MM.1S (cell line): ENCODE measurements at regions not wholly inside any gene's neighbourhood (a gene's known extent, or its start where the extent isn't known, plus 50 kb on each side); places are given as distances from the start of the nearest gene placed in this dataset.
"Not testable (repeated sequence)": the region's sequence is repeated elsewhere in the genome, so short reads cannot be mapped to it uniquely, and the experiment has no call there.

ENCODE experiments used
- DNase-seq: peaks from one replicate; pipeline ENCODE4 v3.0.0-alpha.2; 2015
- H2AFZ ChIP-seq: fragments of 300-600 bp; sonication (generic); 2 replicates; pipeline ENCODE4 v1.6.0; 2016; ENCODE audit warnings: antibody characterized with exemption, low read length
- H3F3A ChIP-seq: fragments of 300-600 bp; sonication (generic); 2 replicates; pipeline ENCODE4 v1.6.1; 2016; ENCODE audit warnings: mild to moderate bottlenecking, antibody characterized with exemption, low read length, moderate library complexity, mixed read lengths; ENCODE audit not compliant: insufficient read depth
- H3K27ac ChIP-seq: fragments of 300-600 bp; sonication (generic); 2 replicates; pipeline ENCODE4 v1.5.1; 2016; ENCODE audit warnings: mild to moderate bottlenecking, low read length
- H3K27me3 ChIP-seq: fragments of 300-600 bp; sonication (generic); replicated peaks from 2 replicates; pipeline ENCODE4 v1.6.0; 2016; ENCODE audit warnings: low read length; ENCODE audit not compliant: insufficient read depth
- H3K36me3 ChIP-seq: fragments of 300-600 bp; sonication (generic); replicated peaks from 2 replicates; pipeline ENCODE4 v1.6.1; 2016; ENCODE audit warnings: mild to moderate bottlenecking, low read length, mixed read lengths; ENCODE audit not compliant: insufficient read depth
- H3K4me1 ChIP-seq: fragments of 300-600 bp; sonication (generic); 2 replicates; pipeline ENCODE4 v1.6.1; 2016; ENCODE audit warnings: low read length, mixed read lengths
- H3K4me2 ChIP-seq: fragments of 300-600 bp; sonication (generic); 2 replicates; pipeline ENCODE4 v1.6.0; 2016; ENCODE audit warnings: low read depth, low read length
- H3K4me3 ChIP-seq: fragments of 300-600 bp; sonication (generic); 2 replicates; pipeline ENCODE4 v1.5.1; 2016; ENCODE audit warnings: low read length, mixed read lengths
- H3K79me2 ChIP-seq: fragments of 300-600 bp; sonication (generic); 2 replicates; pipeline ENCODE4 v1.6.1; 2016; ENCODE audit warnings: mixed run types, low read length, mixed read lengths
- H3K9ac ChIP-seq: fragments of 300-600 bp; sonication (generic); 2 replicates; pipeline ENCODE4 v1.6.1; 2016; ENCODE audit warnings: low read length, mixed read lengths
- H3K9me2 ChIP-seq: fragments of 300-600 bp; sonication (generic); replicated peaks from 2 replicates; pipeline ENCODE4 v1.6.1; 2016; ENCODE audit warnings: mild to moderate bottlenecking, low read length, mixed read lengths; ENCODE audit not compliant: insufficient read depth
- H3K9me3 ChIP-seq: fragments of 300-600 bp; sonication (generic); replicated peaks from 2 replicates; pipeline ENCODE4 v1.6.1; 2016; ENCODE audit warnings: mild to moderate bottlenecking, low read length, mixed read lengths; ENCODE audit not compliant: insufficient read depth
- H4K20me1 ChIP-seq: fragments of 300-600 bp; sonication (generic); 2 replicates; pipeline ENCODE4 v1.6.1; 2016; ENCODE audit warnings: mild to moderate bottlenecking, low read length, moderate library complexity, mixed read lengths; ENCODE audit not compliant: insufficient read depth
- CTCF ChIP-seq: fragments of 300-600 bp; sonication (generic); IDR thresholded peaks from 2 replicates; pipeline ENCODE4 v1.5.1; 2016; ENCODE audit warnings: antibody characterized with exemption, low read length, mixed read lengths
- EZH2 ChIP-seq: fragments of 300-600 bp; sonication (generic); optimal IDR thresholded peaks from 2 replicates; pipeline ENCODE3; 2017; ENCODE audit warnings: low read depth, mild to moderate bottlenecking, antibody characterized with exemption, low read length, mixed read lengths
- EZH2phosphoT487 ChIP-seq: fragments of 300-600 bp; sonication (generic); IDR thresholded peaks from 2 replicates; pipeline ENCODE4 v1.6.1; 2018; ENCODE audit warnings: antibody characterized with exemption, low read length

DNA sequence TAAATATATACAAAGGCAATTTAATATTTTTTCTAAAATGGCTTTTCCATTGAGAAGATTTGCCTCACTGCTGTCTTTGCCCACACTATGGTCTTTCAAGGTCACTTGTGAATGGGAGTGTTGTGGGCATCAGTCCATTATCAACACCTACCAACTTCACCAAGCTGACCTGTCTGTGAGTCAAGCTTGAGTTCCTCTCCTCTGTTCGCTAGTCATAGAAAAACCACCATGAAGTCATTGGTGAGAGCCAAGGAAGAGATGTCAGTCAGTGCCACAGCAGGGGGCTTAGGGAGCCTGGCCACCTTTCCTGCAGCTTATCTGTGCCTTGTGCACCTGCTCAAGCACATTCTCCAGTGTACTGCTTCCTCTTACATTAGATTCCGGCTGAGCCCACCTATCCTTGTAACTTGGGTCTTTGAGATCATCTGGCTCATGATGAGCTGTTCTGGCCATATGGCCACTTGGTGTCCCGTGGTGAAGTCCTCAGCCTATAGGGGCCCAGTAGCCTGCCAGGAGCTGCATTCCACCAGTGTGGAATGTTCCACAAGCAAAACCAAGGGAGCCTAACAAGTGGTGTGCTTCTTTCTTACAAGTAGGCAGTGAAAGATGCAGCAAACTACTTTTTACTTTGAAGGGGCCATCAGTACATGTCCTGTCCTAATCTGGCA lies 80.8 kb upstream of the C12orf71 start:
- Histone ChIP-seq H3K4me1 (peaks cover 35% of the 10 kb centered on the region), H3K27me3 (no peaks in the 10 kb centered on the region), H3K9me2 (no peaks in the 10 kb centered on the region), H3K36me3 (no peaks in the 10 kb centered on the region), H3K4me3 (no peak overlapping the region), H3K9ac (no peak overlapping the region), H2AFZ (0 out of 2 replicates have a peak overlapping the region, but pooled peaks have one; percentile 11), H3F3A (peaks cover 19% of the 10 kb centered on the region), H3K9me3 (no peaks in the 10 kb centered on the region), H4K20me1 (no peaks in the 10 kb centered on the region), H3K79me2 (no peaks in the 10 kb centered on the region), H3K27ac (peak overlapping the region; percentile 95), H3K4me2 (no peak overlapping the region)
- no peak for DNase-seq
- TF ChIP-seq CTCF (no peak), EZH2phosphoT487 (no peak), EZH2 (no peak)

GRCh38 chr12:27163894-27164293 lies 80.2 kb upstream of the STK38L start:
- no peaks in the 10 kb centered on the region for H3K79me2 ChIP-seq
- peak overlapping the region; percentile 95 for H3K27ac ChIP-seq
- peak overlapping the region; percentile 78; the same call in 1 of the 2 replicates for H3K4me2 ChIP-seq
- H3K27me3 ChIP-seq, result no peaks in the 10 kb centered on the region
- peak overlapping the region; percentile 51 for H3K9ac ChIP-seq
- no peak for DNase-seq
- no peaks in the 10 kb centered on the region for H3K36me3 ChIP-seq
- 0 out of 2 replicates have a peak overlapping the region, but pooled peaks have one; percentile 11 for H2AFZ ChIP-seq
- H3K9me3 ChIP-seq, result no peaks in the 10 kb centered on the region
- H3K9me2 ChIP-seq, result no peaks in the 10 kb centered on the region
- TF ChIP-seq CTCF, result no peak
- no peak for TF ChIP-seq EZH2
- no peak for TF ChIP-seq EZH2phosphoT487
- H4K20me1 ChIP-seq, result no peaks in the 10 kb centered on the region
- peaks cover 35% of the 10 kb centered on the region for H3K4me1 ChIP-seq
- H3K4me3 ChIP-seq, result 0 out of 2 replicates have a peak overlapping the region, but pooled peaks have one; percentile 1
- peaks cover 19% of the 10 kb centered on the region for H3F3A ChIP-seq

- no peaks in the 10 kb centered on the region for H4K20me1 ChIP-seq
- no peaks in the 10 kb centered on the region for H3K9me3 ChIP-seq
- peak overlapping the region; percentile 35; the same call in 1 of the 2 replicates for H3K4me3 ChIP-seq
- peak overlapping the region; percentile 59 for H2AFZ ChIP-seq
- no peak for TF ChIP-seq EZH2
- TF ChIP-seq EZH2phosphoT487, result no peak
- no peak for TF ChIP-seq CTCF
- H3K36me3 ChIP-seq, result no peaks in the 10 kb centered on the region
- no peaks in the 10 kb centered on the region for H3K79me2 ChIP-seq
- H3K27ac ChIP-seq, result peak overlapping the region; percentile 95
- H3K4me2 ChIP-seq, result peak overlapping the region; percentile 78
- H3F3A ChIP-seq, result peaks cover 19% of the 10 kb centered on the region
- peaks cover 35% of the 10 kb centered on the region for H3K4me1 ChIP-seq
- DNase-seq, result peak; percentile 85
- peak overlapping the region; percentile 51 for H3K9ac ChIP-seq
- H3K9me2 ChIP-seq, result no peaks in the 10 kb centered on the region
- no peaks in the 10 kb centered on the region for H3K27me3 ChIP-seq
Measured at GRCh38 chr12:27164330-27165040, 79.6 kb upstream of the STK38L start.

DNA sequence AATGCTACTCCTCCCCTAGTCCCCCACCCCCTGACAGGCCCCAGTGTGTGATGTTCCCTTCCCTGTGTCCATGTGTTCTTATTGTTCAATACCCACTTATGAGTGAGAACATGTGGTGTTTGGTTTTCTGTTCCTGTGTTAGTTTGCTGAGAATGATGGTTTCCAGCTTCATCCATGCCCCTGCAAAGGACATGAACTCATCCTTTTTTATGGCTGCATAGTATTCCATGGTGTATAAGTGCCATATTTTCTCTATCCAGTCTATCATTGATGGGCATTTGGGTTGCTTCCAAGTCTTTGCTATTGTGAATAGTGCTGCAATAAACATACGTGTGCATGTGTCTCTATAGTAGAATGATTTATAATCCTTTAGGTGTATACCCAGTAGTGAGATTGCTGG lies 78.1 kb upstream of the STK38L start:
- H4K20me1 ChIP-seq, H3K9me3 ChIP-seq, H3K27me3 ChIP-seq, H3K9me2 ChIP-seq, H2AFZ ChIP-seq, H3K36me3 ChIP-seq, H3K4me3 ChIP-seq, H3K4me2 ChIP-seq, H3K9ac ChIP-seq, DNase-seq, H3K79me2 ChIP-seq: not testable (repeated sequence)
- Histone ChIP-seq H3F3A (peaks cover 19% of the 10 kb centered on the region), H3K27ac (peak overlapping the region; percentile 95; the same call in 1 of the 2 replicates), H3K4me1 (peaks cover 35% of the 10 kb centered on the region)

GRCh38 chr12:27171494-27171893 lies 72.6 kb upstream of the STK38L start:
- H3K4me1 ChIP-seq, H3K9me3 ChIP-seq, H3K79me2 ChIP-seq, H4K20me1 ChIP-seq, H3K36me3 ChIP-seq, H3K4me3 ChIP-seq, H3F3A ChIP-seq, H2AFZ ChIP-seq, H3K9me2 ChIP-seq, H3K9ac ChIP-seq, H3K27ac ChIP-seq, H3K27me3 ChIP-seq, H3K4me2 ChIP-seq, DNase-seq: not testable (repeated sequence)
